GM19395 (cell line): ENCODE measurements at regions not wholly inside any gene's neighbourhood (a gene's known extent, or its start where the extent isn't known, plus 50 kb on each side); places are given as distances from the start of the nearest gene placed in this dataset.
"Not testable (repeated sequence)": the region's sequence is repeated elsewhere in the genome, so short reads cannot be mapped to it uniquely, and the experiment has no call there.

Experiments
- ATAC-seq: cut with Tn5 transposase; IDR thresholded peaks from one replicate; pipeline ENCODE4 v1.9.1; 2021; ENCODE audit warnings: mild to moderate bottlenecking, moderate library complexity; ENCODE audit not compliant: unreplicated experiment

DNA sequence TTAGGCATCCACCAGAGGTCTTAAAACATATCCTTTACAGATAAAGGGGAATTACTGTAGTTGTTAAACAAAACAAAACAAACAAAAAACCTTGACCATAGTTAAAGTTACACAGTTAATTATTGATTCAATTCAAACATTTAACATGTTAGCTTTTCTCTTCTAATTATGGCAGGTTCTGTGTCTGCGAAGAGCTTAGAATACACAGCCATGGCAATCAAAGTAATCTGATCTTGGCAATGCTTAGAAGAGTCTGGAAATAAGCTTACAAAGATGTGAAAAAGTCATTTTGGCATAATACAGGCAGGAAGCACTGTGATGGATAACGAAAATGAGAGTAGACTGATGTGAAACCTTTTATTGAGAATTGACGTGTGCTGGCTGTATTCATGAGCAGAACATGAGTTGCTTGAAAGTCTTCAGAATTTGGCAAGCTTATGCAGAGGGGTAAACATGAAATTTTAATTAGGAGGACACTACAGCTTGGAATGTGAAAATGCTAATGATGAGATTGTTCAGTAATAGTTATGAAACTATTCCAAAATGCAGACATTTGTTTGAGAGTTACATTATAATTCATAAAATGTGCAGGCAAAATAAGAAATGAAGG, 629.6 kb downstream of the FSCB start:
- no peak for ATAC-seq

- no peak for ATAC-seq
These were observed 634.1 kb downstream of the FSCB start for GRCh38 chr14:43872752-43873655.

DNA sequence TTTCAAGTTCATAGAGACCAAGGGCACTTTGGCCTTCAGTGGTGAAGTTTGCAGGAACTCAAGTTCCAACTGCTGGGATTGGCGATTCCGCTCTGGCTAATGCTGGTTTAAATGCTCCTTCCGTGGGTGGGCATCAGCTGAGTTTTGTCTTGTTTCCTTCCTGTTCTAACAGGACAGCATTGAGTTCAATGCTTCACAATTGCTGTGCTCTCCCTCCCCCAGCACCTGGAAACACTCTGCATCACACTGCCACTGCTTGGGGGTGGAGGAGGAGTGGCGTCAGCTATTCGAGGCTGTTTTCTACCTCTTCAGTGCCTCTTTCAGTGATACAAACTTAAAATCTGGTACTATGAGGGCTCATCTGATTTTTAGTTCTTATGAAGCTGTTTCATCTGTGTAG, 634.9 kb downstream of the FSCB start:
- ATAC-seq = no peak

DNA sequence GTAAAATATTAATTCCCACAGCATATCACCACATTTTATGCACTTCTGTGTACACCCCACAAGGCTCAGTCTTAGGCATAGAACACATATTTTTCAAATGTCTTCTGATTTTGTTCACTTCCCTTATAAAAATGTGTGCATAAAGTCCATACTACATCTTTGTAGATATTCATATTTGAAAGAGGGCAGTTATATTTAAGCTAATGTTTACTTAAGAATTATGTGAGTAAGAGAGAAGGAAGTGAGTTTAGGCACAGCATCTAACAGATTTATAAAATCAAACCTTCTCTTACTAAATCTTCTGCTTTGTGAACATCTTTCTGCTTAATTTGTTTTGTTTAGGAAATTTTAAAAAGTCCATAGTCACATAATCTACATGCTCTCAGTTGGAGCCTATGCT, 648.1 kb downstream of the FSCB start:
- no peak for ATAC-seq

DNA sequence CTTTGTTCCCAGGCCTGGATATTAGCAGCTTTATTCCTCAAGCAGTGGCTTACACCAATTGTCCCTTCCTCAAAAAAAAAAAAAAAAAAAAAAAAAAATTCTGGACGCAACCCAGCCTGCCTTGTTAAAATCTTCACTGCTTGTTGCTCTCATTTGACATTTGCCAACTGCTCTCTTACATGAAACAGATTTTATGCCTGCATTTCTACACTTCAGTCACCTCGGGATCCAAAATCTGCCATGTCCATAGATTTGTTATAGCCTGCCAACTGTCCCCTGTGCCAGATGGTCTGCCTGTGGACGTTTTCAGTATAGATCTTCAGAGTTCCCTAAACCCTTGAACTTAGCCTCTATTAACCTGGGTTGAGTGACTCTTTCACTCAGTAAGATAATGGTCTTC, 651.5 kb downstream of the FSCB start:
- no peak for ATAC-seq

DNA sequence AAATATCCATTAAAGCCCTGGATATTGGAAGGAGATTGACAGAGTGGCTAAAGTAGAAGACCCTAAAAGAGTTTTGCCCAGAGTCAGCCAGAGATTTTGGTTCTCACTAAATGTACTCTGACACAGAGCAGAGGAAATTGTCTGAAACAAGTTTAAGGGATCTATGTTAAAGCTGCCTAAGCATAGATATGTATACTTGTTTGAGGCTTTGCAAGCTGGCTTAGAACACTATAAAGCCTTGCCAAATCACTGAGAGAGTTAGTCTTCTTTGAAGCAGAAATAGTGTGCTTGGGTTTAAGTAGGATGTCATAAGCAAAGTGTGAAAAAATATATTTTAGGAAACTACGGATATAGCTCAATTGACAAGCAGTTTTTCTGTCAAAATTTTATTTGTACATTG, 653.5 kb downstream of the FSCB start:
- ATAC-seq = no peak

- ATAC-seq = no peak
These were observed 703.9 kb downstream of the FSCB start for GRCh38 chr14:43803076-43803689.

DNA sequence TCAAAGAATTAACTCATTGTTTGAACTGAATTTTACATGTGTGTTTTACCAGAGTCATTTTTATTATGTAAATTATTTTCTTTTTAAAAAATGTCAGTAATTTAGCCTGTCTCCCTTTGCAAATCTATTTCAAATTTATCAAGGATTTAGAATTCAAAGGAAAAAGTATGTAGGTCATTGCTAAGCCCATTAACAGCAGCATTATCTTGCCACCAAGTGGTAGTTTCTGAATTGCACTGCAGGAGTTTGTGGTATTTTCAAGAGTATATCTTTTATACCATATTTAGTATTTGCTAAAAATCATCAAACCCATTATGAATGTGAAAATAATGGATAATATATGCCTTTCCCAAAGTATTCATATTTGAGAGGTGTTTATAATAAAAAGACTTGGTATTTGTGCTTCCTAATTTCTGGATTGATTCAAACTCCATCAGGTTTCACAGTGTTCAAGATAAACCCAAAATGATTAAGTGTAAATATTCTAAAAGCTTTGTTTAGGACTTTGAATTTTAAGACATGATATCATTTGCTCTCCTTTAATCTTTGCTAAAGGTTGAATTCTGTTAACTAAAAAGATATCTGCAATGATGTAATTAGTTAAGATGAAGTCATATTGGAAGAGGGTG, 711.4 kb downstream of the FSCB start:
- ATAC-seq = no peak

DNA sequence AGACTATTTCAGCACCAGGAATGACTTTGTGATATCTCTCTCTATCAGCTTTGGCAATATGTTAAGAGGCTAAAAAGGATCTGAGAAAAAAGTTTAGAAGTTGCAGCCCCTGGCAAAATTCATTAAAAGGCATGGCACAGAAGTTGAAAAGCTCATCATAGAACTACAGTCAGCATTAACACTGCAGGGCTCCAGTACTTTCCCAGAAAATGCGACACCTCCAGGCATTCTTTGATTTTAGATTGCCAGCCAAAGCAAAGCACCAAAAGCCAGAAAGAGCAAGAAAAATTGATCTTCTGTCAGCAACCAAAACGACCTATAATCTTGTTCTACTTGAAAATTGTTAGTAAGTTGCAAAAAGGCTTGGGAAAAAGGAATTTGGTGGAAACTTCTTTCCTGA, 713.5 kb downstream of the FSCB start:
- ATAC-seq = no peak

DNA sequence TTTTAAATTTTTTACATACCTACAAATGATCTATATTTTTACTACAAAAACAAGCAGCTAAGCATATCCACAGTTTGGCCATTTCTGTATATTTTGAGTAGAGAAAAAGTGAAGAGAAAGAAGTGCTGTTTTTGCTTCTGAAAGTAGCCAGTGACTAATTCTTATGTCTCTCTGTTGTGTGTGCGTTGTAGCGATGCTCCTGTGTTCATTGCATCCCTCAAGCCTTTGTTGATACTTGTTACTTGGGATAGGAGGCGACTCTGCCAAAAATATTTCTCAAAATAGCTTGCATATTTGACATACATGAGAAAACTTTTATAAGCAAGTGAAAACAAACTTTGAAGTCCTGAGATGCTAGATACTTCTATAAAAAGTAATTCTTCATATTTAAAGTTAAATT, 714.1 kb downstream of the FSCB start:
- no peak for ATAC-seq

- no peak for ATAC-seq
These were observed 716.4 kb downstream of the FSCB start for GRCh38 chr14:43790681-43791080.

GRCh38 chr14:43789458-43789857, 717.6 kb downstream of the FSCB start:
- ATAC-seq = no peak

- ATAC-seq = no peak
These were observed 720.9 kb downstream of the FSCB start for GRCh38 chr14:43786066-43786762.

DNA sequence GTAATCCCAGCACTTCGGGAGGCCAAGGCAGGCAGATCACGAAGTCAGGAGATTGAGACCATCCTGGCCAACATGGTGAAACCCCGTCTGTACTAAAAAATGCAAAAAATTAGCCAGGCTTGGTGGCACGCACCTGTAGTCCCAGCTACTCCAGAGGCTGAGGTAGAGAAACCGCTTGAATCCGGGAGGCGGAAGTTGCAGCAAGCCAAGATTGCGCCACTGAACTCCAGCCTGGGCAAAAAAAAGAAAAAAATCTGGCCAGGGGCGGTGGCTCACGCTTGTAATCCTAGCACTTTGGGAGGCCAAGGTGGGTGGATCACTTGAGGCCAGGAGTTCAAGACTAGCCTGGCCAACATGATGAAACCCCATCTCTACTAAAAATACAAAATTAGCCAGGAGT, 722.7 kb downstream of the FSCB start:
- not testable (repeated sequence) for ATAC-seq

DNA sequence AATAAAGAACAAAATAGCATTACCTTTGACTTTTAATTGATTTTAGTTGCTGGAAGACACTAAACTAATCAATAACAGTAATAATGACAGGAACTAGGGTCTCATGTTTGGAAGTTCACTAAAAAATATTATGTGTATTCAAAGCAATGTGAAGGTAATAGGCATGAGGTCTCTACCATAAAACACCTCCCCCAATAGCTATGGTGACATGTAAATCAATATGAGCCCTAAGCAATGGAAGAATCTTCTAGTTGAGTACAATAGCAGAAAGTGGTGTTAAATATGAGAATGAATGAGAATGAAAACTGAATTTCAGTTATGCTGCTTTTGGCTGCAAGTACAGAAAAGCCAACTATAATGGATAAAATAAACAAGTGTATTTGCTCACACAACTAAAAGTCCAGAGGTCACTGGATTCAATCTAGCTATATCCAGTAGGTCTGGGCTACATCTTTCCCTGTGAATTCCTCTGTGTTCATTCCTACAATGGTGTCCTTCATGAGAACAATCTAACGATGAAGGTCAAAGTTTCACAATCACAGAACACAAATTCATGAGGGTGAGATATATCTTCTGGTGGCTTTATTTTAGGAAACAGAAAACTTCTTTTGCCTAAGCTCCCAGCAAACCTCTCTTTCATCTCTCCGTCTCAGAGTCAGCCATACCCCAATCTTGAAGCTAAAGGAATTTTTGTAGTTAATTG, 728.0 kb downstream of the FSCB start:
- ATAC-seq = no peak

- no peak for ATAC-seq
These were observed 728.5 kb downstream of the FSCB start for GRCh38 chr14:43778570-43778936.

DNA sequence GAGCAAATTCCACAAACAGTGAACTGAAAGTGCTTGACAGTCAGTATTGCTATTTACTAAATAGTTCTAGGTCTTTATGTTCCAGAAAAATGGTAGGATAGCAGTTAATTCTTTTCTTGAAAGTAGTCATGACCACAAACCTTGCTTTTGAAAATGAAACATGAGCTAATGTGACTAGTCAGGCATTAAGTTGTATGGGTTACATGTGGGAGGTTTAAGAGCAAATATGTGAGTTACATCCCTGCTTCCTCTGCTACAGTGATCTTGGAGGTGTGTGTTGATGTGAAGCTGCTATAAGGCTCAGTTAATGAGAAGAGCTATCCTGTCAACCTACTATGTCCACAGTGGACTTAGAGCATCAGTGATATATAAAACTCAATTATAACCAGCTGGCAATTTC, 741.6 kb downstream of the FSCB start:
- no peak for ATAC-seq

- no peak for ATAC-seq
These were observed 742.6 kb downstream of the FSCB start for GRCh38 chr14:43764433-43764832.

DNA sequence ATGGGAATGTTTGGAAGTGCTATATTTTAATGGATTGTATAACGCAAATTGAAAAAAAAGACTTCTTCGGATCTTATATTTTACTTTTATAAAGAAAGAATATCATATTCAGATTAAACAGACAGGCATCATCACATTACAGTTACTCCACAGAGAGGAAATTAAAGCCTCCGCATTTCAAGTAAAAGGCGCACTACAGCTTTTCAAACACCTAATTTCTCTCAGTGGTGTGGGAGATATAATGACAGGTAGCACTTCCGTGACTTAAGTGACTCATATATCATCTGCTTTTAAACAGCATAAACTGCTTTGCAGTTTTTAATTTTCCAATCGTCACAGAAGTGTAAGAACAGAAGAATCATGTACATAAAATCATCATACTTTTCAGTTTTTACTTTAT, 751.4 kb downstream of the FSCB start:
- no peak for ATAC-seq

GRCh38 chr14:43754838-43755237, 752.2 kb downstream of the FSCB start:
- ATAC-seq = no peak
